HEK293 (cell line): ENCODE measurements at regions not wholly inside any gene's neighbourhood (a gene's known extent, or its start where the extent isn't known, plus 50 kb on each side); places are given as distances from the start of the nearest gene placed in this dataset.
A peak's percentile ranks its signal among the peaks of the same experiment; 100 is the strongest.

Source experiments
- ELK4 ChIP-seq: IDR thresholded peaks from 2 replicates; pipeline ENCODE4 v1.6.1; 2011; ENCODE audit warnings: mild to moderate bottlenecking, low read depth, low read length, borderline replicate concordance
- GLIS1 ChIP-seq: fragments of 450-650 bp; formaldehyde crosslinking; IDR thresholded peaks from 2 replicates; pipeline ENCODE4 v1.5.1; 2016; ENCODE audit warnings: missing biosample characterization, missing genetic modification characterization
- HOXD13 ChIP-seq: sonication (generic); formaldehyde crosslinking; IDR thresholded peaks from 2 replicates; pipeline ENCODE4 v1.8.0; 2022; ENCODE audit warnings: missing genetic modification reagents, borderline replicate concordance
- KLF9 ChIP-seq: fragments of 450-650 bp; formaldehyde crosslinking; IDR thresholded peaks from 2 replicates; pipeline ENCODE4 v1.5.1; 2016; ENCODE audit warnings: missing biosample characterization, missing genetic modification characterization, low read depth
- MZF1 ChIP-seq: fragments of 450-650 bp; formaldehyde crosslinking; IDR thresholded peaks from 2 replicates; pipeline ENCODE4 v1.5.1; 2017; ENCODE audit warnings: missing biosample characterization, missing genetic modification characterization, borderline replicate concordance
- PBX3 ChIP-seq: sonication (generic); formaldehyde crosslinking; IDR thresholded peaks from 2 replicates; pipeline ENCODE4 v1.8.1; 2022; ENCODE audit warnings: mild to moderate bottlenecking, moderate library complexity, missing genetic modification reagents
- REPIN1 ChIP-seq: fragments of 450-650 bp; formaldehyde crosslinking; IDR thresholded peaks from 2 replicates; pipeline ENCODE4 v1.5.1; 2017; ENCODE audit warnings: missing biosample characterization, missing genetic modification characterization, low read depth
- SCRT1 ChIP-seq: fragments of 450-650 bp; formaldehyde crosslinking; IDR thresholded peaks from 2 replicates; pipeline ENCODE4 v1.5.1; 2016; ENCODE audit warnings: missing biosample characterization, missing genetic modification characterization, borderline replicate concordance
- ZBTB48 ChIP-seq: fragments of 450-650 bp; formaldehyde crosslinking; IDR thresholded peaks from 2 replicates; pipeline ENCODE4 v1.5.1; 2016; ENCODE audit warnings: missing biosample characterization, missing genetic modification characterization
- ZBTB49 ChIP-seq: fragments of 450-650 bp; formaldehyde crosslinking; IDR thresholded peaks from 2 replicates; pipeline ENCODE4 v1.5.1; 2016; ENCODE audit warnings: missing biosample characterization, missing genetic modification characterization, low read depth
- ZFP69B ChIP-seq: fragments of 450-650 bp; formaldehyde crosslinking; IDR thresholded peaks from 2 replicates; pipeline ENCODE4 v1.5.1; 2016; ENCODE audit warnings: missing biosample characterization, missing genetic modification characterization
- ZNF10 ChIP-seq: fragments of 450-650 bp; formaldehyde crosslinking; IDR thresholded peaks from 2 replicates; pipeline ENCODE4 v1.5.1; 2017; ENCODE audit warnings: missing biosample characterization, missing genetic modification characterization
- ZNF114 ChIP-seq: fragments of 450-650 bp; formaldehyde crosslinking; IDR thresholded peaks from 2 replicates; pipeline ENCODE4 v1.5.0; 2017; ENCODE audit warnings: missing biosample characterization, missing genetic modification characterization
- ZNF175 ChIP-seq: fragments of 450-650 bp; formaldehyde crosslinking; IDR thresholded peaks from 2 replicates; pipeline ENCODE4 v1.5.1; 2016; ENCODE audit warnings: missing biosample characterization, missing genetic modification characterization
- ZNF239 ChIP-seq: fragments of 450-650 bp; formaldehyde crosslinking; IDR thresholded peaks from 2 replicates; pipeline ENCODE4 v1.5.1; 2016; ENCODE audit warnings: missing biosample characterization, missing genetic modification characterization
- ZNF248 ChIP-seq: fragments of 450-650 bp; formaldehyde crosslinking; IDR thresholded peaks from 2 replicates; pipeline ENCODE4 v1.5.1; 2017; ENCODE audit warnings: missing biosample characterization, missing genetic modification characterization
- ZNF274 ChIP-seq, 2 experiments: fragments of 200-500 bp in 1 of 2; fragments of 450-650 bp in 1 of 2; sonication (Bioruptor generic) in 1 of 2; formaldehyde crosslinking in 1 of 2; IDR thresholded peaks; 2 replicates each; pipeline versions ENCODE4 v1.5.1 to v1.6.1; 2014 to 2016; ENCODE audit warnings: borderline replicate concordance in 1 of 2, inconsistent platforms in 1 of 2, low read length in 1 of 2, missing biosample characterization in 1 of 2, missing genetic modification characterization in 1 of 2
- ZNF311 ChIP-seq: fragments of 450-650 bp; formaldehyde crosslinking; IDR thresholded peaks from 2 replicates; pipeline ENCODE4 v1.5.1; 2017; ENCODE audit warnings: missing biosample characterization, missing genetic modification characterization, borderline replicate concordance
- ZNF354C ChIP-seq: fragments of 450-650 bp; formaldehyde crosslinking; IDR thresholded peaks from 2 replicates; pipeline ENCODE4 v1.5.1; 2016; ENCODE audit warnings: missing biosample characterization, missing genetic modification characterization, low read depth, borderline replicate concordance
- ZNF366 ChIP-seq: fragments of 450-650 bp; formaldehyde crosslinking; conservative IDR thresholded peaks from 2 replicates; pipeline ENCODE4 v1.5.1; 2016; ENCODE audit warnings: missing biosample characterization, missing genetic modification characterization
- ZNF398 ChIP-seq: fragments of 450-650 bp; formaldehyde crosslinking; IDR thresholded peaks from 2 replicates; pipeline ENCODE4 v1.5.1; 2017; ENCODE audit warnings: missing biosample characterization, missing genetic modification characterization
- ZNF416 ChIP-seq: fragments of 450-650 bp; formaldehyde crosslinking; IDR thresholded peaks from 2 replicates; pipeline ENCODE4 v1.5.1; 2016; ENCODE audit warnings: missing biosample characterization, missing genetic modification characterization
- ZNF423 ChIP-seq: fragments of 450-650 bp; formaldehyde crosslinking; IDR thresholded peaks from 2 replicates; pipeline ENCODE4 v1.5.1; 2016; ENCODE audit warnings: missing biosample characterization, missing genetic modification characterization
- ZNF488 ChIP-seq: fragments of 450-650 bp; formaldehyde crosslinking; IDR thresholded peaks from 2 replicates; pipeline ENCODE4 v1.5.1; 2016; ENCODE audit warnings: missing biosample characterization, missing genetic modification characterization
- ZNF510 ChIP-seq: fragments of 450-650 bp; formaldehyde crosslinking; IDR thresholded peaks from 2 replicates; pipeline ENCODE4 v1.5.1; 2018; ENCODE audit warnings: mild to moderate bottlenecking, missing genetic modification characterization, missing biosample characterization; ENCODE audit not compliant: insufficient replicate concordance
- ZNF513 ChIP-seq: fragments of 450-650 bp; IDR thresholded peaks from 2 replicates; pipeline ENCODE4 v1.5.1; 2018; ENCODE audit warnings: missing biosample characterization, missing genetic modification characterization
- ZNF555 ChIP-seq: fragments of 450-650 bp; formaldehyde crosslinking; conservative IDR thresholded peaks from 2 replicates; pipeline ENCODE4 v1.5.1; 2017; ENCODE audit warnings: missing biosample characterization, mild to moderate bottlenecking, missing genetic modification characterization, inconsistent platforms
- ZNF624 ChIP-seq: fragments of 450-650 bp; formaldehyde crosslinking; IDR thresholded peaks from 2 replicates; pipeline ENCODE4 v1.5.1; 2017; ENCODE audit warnings: missing biosample characterization, missing genetic modification characterization
- ZNF692 ChIP-seq: fragments of 450-650 bp; formaldehyde crosslinking; IDR thresholded peaks from 2 replicates; pipeline ENCODE4 v1.5.1; 2016; ENCODE audit warnings: missing biosample characterization, missing genetic modification characterization
- ZNF768 ChIP-seq: fragments of 450-650 bp; formaldehyde crosslinking; IDR thresholded peaks from 2 replicates; pipeline ENCODE4 v1.5.1; 2018; ENCODE audit warnings: missing biosample characterization, mild to moderate bottlenecking, missing genetic modification characterization

GRCh38 chr15:95559875-95560394 is 770.6 kb upstream of the NR2F2 start (continued):
- TF ChIP-seq ZFP69B (tag by site-specific recombination) = peak; percentile 27; the same call in 1 of the 2 replicates
- TF ChIP-seq SCRT1 = no peak
- no peak for TF ChIP-seq ZNF398 (tag by site-specific recombination)
- TF ChIP-seq ZNF416 (tag by site-specific recombination) = no peak
- no peak for TF ChIP-seq GLIS1 (tag by site-specific recombination)
- TF ChIP-seq ZNF354C = no peak
- no peak for TF ChIP-seq ZNF624 (tag by site-specific recombination)
- TF ChIP-seq ZNF555 (tag by site-specific recombination) = no peak
- no peak for TF ChIP-seq ZNF311 (tag by site-specific recombination)
- TF ChIP-seq ZNF248 = no peak
- no peak for TF ChIP-seq ZNF274 (IDR thresholded peaks at IDR 0.05; ENCODE audit: low read length)
- TF ChIP-seq ZNF274 (tag by site-specific recombination; IDR thresholded peaks at IDR 0.05; ENCODE audit: borderline replicate concordance) = no peak
- TF ChIP-seq KLF9 = no peak
- TF ChIP-seq MZF1 (tag by site-specific recombination) = no peak
- no peak for TF ChIP-seq ZBTB48
- TF ChIP-seq ZNF488 = no peak
- no peak for TF ChIP-seq ZNF510 (tag by site-specific recombination)
- no peak for TF ChIP-seq HOXD13
- TF ChIP-seq ZNF366 (tag by site-specific recombination) = peak; percentile 88
- no peak for TF ChIP-seq ZNF239 (tag by site-specific recombination)
- TF ChIP-seq ZNF10 = no peak
- no peak for TF ChIP-seq REPIN1 (tag by site-specific recombination)
- TF ChIP-seq PBX3 (CRISPR knock-in tag) = no peak
- TF ChIP-seq ZBTB49 (tag by site-specific recombination) = no peak
- TF ChIP-seq ZNF114 (tag by site-specific recombination) = no peak
- no peak for TF ChIP-seq ELK4
- TF ChIP-seq ZNF513 (tag by site-specific recombination) = no peak; the same call in 1 of the 2 replicates
- TF ChIP-seq ZNF768 (tag by site-specific recombination) = no peak
- TF ChIP-seq ZNF692 (tag by site-specific recombination) = peak; percentile 65; the same call in 1 of the 2 replicates
- no peak for TF ChIP-seq ZNF175
- TF ChIP-seq ZNF423 (tag by site-specific recombination) = no peak
